Tibial artery (tissue), 4 donors: ENCODE measurements at regions not wholly inside any gene's neighbourhood (a gene's known extent, or its start where the extent isn't known, plus 50 kb on each side); places are given as distances from the start of the nearest gene placed in this dataset.

Experiments used
- DNase-seq, 2 donors: peaks; one replicate each; pipeline ENCODE4 v3.0.0-alpha.2; 2019
- H3K27ac ChIP-seq, 2 donors: fragments of 200-600 bp; sonication (generic) in 1 of 2; 1 replicate in 1 of 2; 2 replicates in 1 of 2; pipeline ENCODE4 v1.5.1; 2018 to 2019; ENCODE audit warnings: mild to moderate bottlenecking in 1 of 2
- H3K27me3 ChIP-seq, 2 donors: fragments of 200-600 bp; sonication (generic) in 1 of 2; one replicate each; pipeline versions ENCODE4 v1.5.1 to v1.6.0; 2016 to 2019
- H3K36me3 ChIP-seq, 3 donors: fragments of 200-600 bp; sonication (generic) in 2 of 3; one replicate each; pipeline ENCODE4 v1.5.1; 2016 to 2019; ENCODE audit warnings: mild to moderate bottlenecking in 2 of 3
- H3K4me1 ChIP-seq, 4 donors: fragments of 200-600 bp; sonication (generic) in 2 of 4; 1 replicate in 3 of 4; 2 replicates in 1 of 4; pipeline ENCODE4 v1.5.1; 2016 to 2019
- H3K4me3 ChIP-seq, 2 donors: fragments of 200-600 bp; sonication (generic) in 1 of 2; 1 replicate in 1 of 2; 2 replicates in 1 of 2; pipeline ENCODE4 v1.5.1; 2018 to 2019; ENCODE audit warnings: mild to moderate bottlenecking in 2 of 2
- H3K9me3 ChIP-seq, 3 donors: fragments of 200-600 bp; sonication (generic) in 1 of 3; one replicate each; pipeline ENCODE4 v1.5.1; 2016 to 2019
- CTCF ChIP-seq, 2 experiments: fragments of 200-600 bp in 1 of 2; fragments of 450-650 bp in 1 of 2; IDR thresholded peaks; one replicate each; pipeline ENCODE4 v1.5.1; 2017 to 2019; ENCODE audit warnings: antibody characterized with exemption in 2 of 2, mild to moderate bottlenecking in 1 of 2, moderate library complexity in 1 of 2
- intact Hi-C: fragments of 100-400 bp; cut with DNase I; formaldehyde crosslinking; loops from one replicate; pipeline ENCODE4 v1.15.0; 2023; ENCODE audit warnings: low total_unique reads

DNA sequence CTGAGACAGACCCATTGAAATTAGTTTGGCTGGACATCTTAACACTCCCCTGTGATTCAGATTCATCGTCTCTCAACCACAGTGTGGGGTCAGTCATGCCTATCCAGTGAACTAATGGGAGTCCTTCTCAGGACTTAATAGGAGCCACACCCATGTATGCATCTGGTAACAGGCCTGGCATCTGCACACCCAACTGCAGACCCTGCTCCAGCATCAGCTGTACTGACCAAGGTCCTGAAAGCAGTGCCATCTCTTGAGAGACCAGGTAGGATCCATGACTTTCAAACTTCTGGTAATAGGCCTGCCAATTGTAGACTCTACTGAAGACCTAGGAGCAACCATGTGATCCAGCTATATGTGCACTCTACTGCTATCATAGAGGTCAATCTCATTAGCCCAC lies 363.6 kb upstream of the POU3F2 start:
- H3K4me1 ChIP-seq = no peaks in the 10 kb centered on the region
- DNase-seq = no peak
- H3K27ac ChIP-seq = no peak overlapping the region
- H3K4me3 ChIP-seq = no peak overlapping the region
- no peaks in the 10 kb centered on the region for H3K9me3 ChIP-seq
- no peak for TF ChIP-seq CTCF (IDR thresholded peaks at IDR 0.05)
- intact Hi-C loops = no loop called here
- H3K36me3 ChIP-seq = no peaks in the 10 kb centered on the region
- no peaks in the 10 kb centered on the region for H3K27me3 ChIP-seq

DNA sequence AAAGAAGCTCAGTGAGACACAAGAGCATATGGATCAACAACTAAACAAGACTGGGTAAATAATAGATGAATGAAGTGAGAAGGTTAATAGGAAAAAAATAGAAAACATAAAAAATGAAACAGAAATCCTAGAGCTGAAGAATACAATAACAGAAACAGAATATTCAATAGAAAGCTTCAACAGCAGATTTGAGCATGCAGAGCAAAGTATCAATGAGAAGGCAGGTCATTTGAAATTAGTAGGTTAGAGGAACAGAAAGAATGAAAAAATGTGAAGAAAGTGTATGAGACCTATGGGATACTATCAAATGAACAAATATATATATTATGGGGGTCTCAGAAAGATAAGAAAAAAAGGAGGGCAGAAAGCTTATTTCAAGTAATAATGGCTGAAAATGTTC lies 362.9 kb upstream of the POU3F2 start:
- H3K27me3 ChIP-seq = no peaks in the 10 kb centered on the region
- H3K9me3 ChIP-seq = no peaks in the 10 kb centered on the region
- TF ChIP-seq CTCF (IDR thresholded peaks at IDR 0.05) = no peak
- H3K4me1 ChIP-seq = no peaks in the 10 kb centered on the region
- intact Hi-C loops = no loop called here
- no peak overlapping the region for H3K4me3 ChIP-seq
- no peaks in the 10 kb centered on the region for H3K36me3 ChIP-seq
- no peak overlapping the region for H3K27ac ChIP-seq
- no peak for DNase-seq

DNA sequence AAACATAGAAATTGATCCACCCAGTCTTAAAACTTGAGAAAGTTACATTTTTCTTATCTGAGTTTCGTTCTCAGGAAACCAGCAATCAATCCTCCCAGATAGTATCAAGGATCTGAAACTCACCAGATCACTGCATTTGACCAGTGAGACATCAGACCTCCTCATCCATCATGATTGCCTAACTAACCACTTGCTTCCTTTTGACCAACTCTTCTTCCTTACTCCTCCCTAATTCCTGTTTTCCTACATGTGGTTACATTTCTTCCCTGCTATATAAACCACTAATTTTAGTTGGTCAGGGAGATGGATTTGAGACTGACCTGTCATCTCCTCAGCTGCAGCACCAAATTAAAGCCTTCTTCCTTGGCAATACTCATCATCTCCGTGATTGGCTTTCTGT lies 357.1 kb upstream of the POU3F2 start:
- Histone ChIP-seq H3K27ac (no peak overlapping the region), H3K27me3 (no peaks in the 10 kb centered on the region), H3K9me3 (no peaks in the 10 kb centered on the region), H3K36me3 (no peaks in the 10 kb centered on the region), H3K4me1 (no peaks in the 10 kb centered on the region), H3K4me3 (no peak overlapping the region)
- DNase-seq = no peak
- intact Hi-C loops = no loop called here
- no peak for TF ChIP-seq CTCF (IDR thresholded peaks at IDR 0.05)

GRCh38 chr6:98484696-98485095 lies 349.7 kb upstream of the POU3F2 start:
- no peak for DNase-seq
- Histone ChIP-seq H3K27me3 (no peaks in the 10 kb centered on the region), H3K4me3 (no peak overlapping the region), H3K9me3 (no peaks in the 10 kb centered on the region), H3K4me1 (no peaks in the 10 kb centered on the region), H3K36me3 (no peaks in the 10 kb centered on the region), H3K27ac (no peak overlapping the region)
- intact Hi-C loops = no loop called here
- TF ChIP-seq CTCF (IDR thresholded peaks at IDR 0.05) = no peak

GRCh38 chr6:98485593-98485992 lies 348.8 kb upstream of the POU3F2 start:
- Histone ChIP-seq H3K36me3 (no peaks in the 10 kb centered on the region), H3K9me3 (no peaks in the 10 kb centered on the region), H3K4me1 (no peaks in the 10 kb centered on the region), H3K4me3 (no peak overlapping the region), H3K27ac (no peak overlapping the region), H3K27me3 (no peaks in the 10 kb centered on the region)
- no peak for TF ChIP-seq CTCF (IDR thresholded peaks at IDR 0.05)
- no peak for DNase-seq
- intact Hi-C loops = no loop called here

- intact Hi-C loops = no loop called here
- DNase-seq = no peak
- TF ChIP-seq CTCF (IDR thresholded peaks at IDR 0.05) = no peak
Observed at GRCh38 chr6:98486057-98486456, 348.3 kb upstream of the POU3F2 start.

More at GRCh38 chr6:98486057-98486456, 348.3 kb upstream of the POU3F2 start:
- H3K4me1 ChIP-seq = no peaks in the 10 kb centered on the region
- no peak overlapping the region for H3K27ac ChIP-seq
- no peaks in the 10 kb centered on the region for H3K9me3 ChIP-seq
- H3K4me3 ChIP-seq = no peak overlapping the region
- no peaks in the 10 kb centered on the region for H3K27me3 ChIP-seq
- H3K36me3 ChIP-seq = no peaks in the 10 kb centered on the region
